NOMO-1 treated with DMSO at 0.1 percent for 48 hours (cell line): ENCODE measurements at regions not wholly inside any gene's neighbourhood (a gene's known extent, or its start where the extent isn't known, plus 50 kb on each side); places are given as distances from the start of the nearest gene placed in this dataset.

Experiments
- DNase-seq: peaks from one replicate; lab custom pipeline; 2025; ENCODE audit not compliant: unreplicated experiment; lab: John Stamatoyannopoulos, UW

DNA sequence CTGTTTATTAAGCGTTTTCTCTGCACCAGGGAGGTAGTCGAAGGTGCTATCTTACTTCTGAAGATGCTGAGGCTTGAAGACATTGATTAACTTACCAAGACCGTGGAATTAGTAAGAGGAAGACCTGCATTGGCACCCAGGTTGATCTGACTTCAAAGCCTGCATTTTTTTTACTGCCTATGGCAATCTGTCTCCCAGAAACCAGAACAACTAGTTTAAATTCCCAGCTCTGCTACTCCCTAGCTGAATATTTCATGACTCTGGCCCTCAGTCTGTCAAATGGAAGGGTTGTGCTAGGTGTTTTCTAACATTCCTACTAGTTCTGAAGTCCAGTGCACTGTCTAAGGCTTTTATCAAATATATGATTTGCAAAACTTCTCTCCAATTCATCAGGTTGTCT, 52.0 kb upstream of the GRAMD1B start:
- DNase-seq: no peak

- no peak for DNase-seq
Observed at GRCh38 chr11:123377355-123377754, 52.7 kb upstream of the GRAMD1B start.

DNA sequence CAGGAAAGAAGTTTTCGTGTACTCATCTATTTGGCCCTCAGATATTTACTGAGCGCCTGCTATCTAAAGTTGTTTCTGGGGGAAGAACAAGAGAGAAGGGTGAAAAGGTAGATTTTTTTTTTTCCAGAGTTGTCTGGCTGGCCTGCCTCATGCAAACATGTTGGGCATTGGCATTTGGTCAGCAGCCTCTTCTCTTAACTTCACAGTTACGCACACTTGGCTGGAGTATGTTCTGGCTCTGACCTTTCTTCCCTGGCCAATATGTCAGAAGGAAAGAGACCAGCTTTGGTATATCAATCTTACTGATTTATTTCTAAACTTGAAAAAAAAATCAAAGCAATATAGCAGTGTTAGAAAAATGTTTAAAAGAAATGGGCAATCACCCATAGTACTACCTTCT, 54.2 kb upstream of the GRAMD1B start:
- DNase-seq: no peak

- no peak for DNase-seq
Observed at GRCh38 chr11:123374622-123374968, 55.5 kb upstream of the GRAMD1B start.

- no peak for DNase-seq
Observed at GRCh38 chr11:123373754-123374621, 56.1 kb upstream of the GRAMD1B start.

GRCh38 chr11:123371506-123372297, 58.4 kb upstream of the GRAMD1B start:
- no peak for DNase-seq

GRCh38 chr11:123366924-123367323, 63.1 kb upstream of the GRAMD1B start:
- no peak for DNase-seq

- DNase-seq: no peak
Observed at GRCh38 chr11:123365955-123366354, 64.1 kb upstream of the GRAMD1B start.

- DNase-seq: no peak
Observed at GRCh38 chr11:123364080-123364479, 66.0 kb upstream of the GRAMD1B start.

- no peak for DNase-seq
Observed at GRCh38 chr11:123363556-123363955, 66.5 kb upstream of the GRAMD1B start.

DNA sequence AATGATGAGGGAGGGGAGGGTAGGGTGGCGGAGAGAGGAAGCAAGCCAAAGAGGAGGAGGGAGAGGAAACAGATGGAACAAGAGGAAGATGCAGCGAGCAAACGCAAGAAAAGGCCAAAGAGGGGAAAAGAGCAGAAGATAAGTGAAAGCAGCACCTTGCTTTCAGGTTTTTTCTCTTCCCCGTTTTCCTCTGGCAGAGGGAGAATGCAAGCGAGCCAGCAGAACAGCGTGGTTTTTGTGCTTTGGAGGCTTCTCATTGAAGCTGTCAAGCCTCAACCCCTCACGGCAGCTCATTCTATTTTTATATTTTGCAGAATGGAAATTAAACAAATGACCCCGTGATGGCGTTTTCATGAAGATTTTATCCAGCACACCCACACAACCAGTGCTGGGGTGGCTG, 67.1 kb upstream of the GRAMD1B start:
- peak; percentile 17 for DNase-seq

GRCh38 chr11:123362186-123362585, 67.9 kb upstream of the GRAMD1B start:
- DNase-seq: no peak

GRCh38 chr11:123361110-123361509, 69.0 kb upstream of the GRAMD1B start:
- DNase-seq: no peak

DNA sequence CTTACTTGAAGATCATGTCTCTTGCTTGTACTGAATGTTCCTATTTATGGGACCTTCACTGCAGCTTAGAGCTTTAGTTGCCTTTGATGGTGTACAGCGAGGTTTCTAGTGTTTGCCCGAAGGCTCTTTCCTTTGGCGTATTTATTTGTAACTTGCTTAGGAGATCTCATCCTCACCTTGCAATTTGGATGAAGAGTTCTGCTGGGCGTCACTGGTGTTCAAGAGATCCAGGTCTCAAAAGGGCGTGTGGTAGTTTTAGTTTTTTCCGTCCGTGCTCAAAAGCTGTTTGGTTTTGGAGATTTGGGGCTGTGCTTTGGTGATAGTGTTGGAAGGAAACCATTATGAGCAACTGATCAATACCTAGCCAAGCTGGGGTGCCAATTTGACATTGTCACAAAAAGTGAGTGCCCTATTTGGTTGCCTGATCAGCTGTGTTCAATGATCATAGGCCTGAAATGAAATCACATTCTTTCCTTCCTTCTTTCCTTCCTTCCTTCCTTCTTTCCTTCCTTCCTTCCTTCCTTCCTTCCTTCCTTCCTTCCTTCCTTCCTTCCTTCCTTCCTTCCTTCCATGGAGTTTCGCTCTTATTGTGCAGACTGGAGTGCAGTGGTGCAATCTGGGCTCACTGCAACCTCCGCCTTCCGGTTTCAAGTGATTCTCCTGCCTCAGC, 69.7 kb upstream of the GRAMD1B start:
- no peak for DNase-seq

- DNase-seq: peak; percentile 47
Observed at GRCh38 chr11:123357990-123358827, 71.9 kb upstream of the GRAMD1B start.

- no peak for DNase-seq
Observed at GRCh38 chr11:123357353-123357989, 72.6 kb upstream of the GRAMD1B start.

DNA sequence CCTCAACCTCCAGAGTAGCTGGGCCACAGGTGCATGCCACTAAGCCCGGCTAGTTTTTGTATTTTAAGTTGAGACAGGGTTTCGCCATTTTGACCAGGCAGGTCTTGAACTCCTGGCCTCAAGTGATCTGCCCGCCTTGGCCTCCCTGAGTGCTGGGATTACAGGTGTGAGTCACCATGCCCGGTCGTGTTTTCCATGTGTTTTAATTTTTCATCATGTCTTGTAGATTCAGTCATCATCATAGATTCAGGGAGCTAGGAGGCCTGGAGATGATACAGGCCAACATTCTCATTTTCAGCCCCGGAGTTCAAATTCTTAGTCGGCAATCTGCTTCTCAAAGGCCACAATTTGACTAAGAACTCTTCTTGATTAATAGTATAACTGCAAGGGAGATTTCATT, 73.5 kb upstream of the GRAMD1B start:
- no peak for DNase-seq

- DNase-seq: no peak
Observed at GRCh38 chr11:123354371-123354975, 75.6 kb upstream of the GRAMD1B start.

- no peak for DNase-seq
Observed at GRCh38 chr11:123351375-123351774, 78.7 kb upstream of the GRAMD1B start.

GRCh38 chr11:123349382-123349781, 80.7 kb upstream of the GRAMD1B start:
- no peak for DNase-seq
